Mesendoderm (in vitro differentiated cells): ENCODE measurements at regions not wholly inside any gene's neighbourhood (a gene's known extent, or its start where the extent isn't known, plus 50 kb on each side); places are given as distances from the start of the nearest gene placed in this dataset.
A peak's percentile ranks its signal among the peaks of the same experiment; 100 is the strongest.

Experiments used
- DNase-seq: peaks from one replicate; pipeline ENCODE4 v3.0.0; 2013
- H2AK5ac ChIP-seq: 2 replicates; pipeline ENCODE4 v1.6.1; 2013; ENCODE audit warnings: low read length, inconsistent platforms
- H2BK120ac ChIP-seq: 2 replicates; pipeline ENCODE4 v1.6.1; 2013; ENCODE audit warnings: low read depth, mild to moderate bottlenecking, low read length, moderate library complexity, mixed read lengths
- H2BK15ac ChIP-seq: replicated peaks from 2 replicates; pipeline ENCODE4 v1.6.1; 2013; ENCODE audit warnings: low read depth, mild to moderate bottlenecking, moderate library complexity
- H2BK5ac ChIP-seq: 2 replicates; pipeline ENCODE4 v1.6.1; 2013; ENCODE audit warnings: low read length, inconsistent platforms
- H3K18ac ChIP-seq: 2 replicates; pipeline ENCODE4 v1.6.1; 2013; ENCODE audit warnings: mild to moderate bottlenecking, low read length, mixed read lengths
- H3K23ac ChIP-seq: one replicate; pipeline ENCODE4 v1.6.1; 2013; ENCODE audit warnings: low read length
- H3K27ac ChIP-seq: 2 replicates; pipeline ENCODE4 v1.5.1; 2013; ENCODE audit warnings: low read depth, mild to moderate bottlenecking, inconsistent platforms, low read length, moderate library complexity
- H3K27me3 ChIP-seq: 2 replicates; pipeline ENCODE4 v1.6.1; 2013; ENCODE audit warnings: low read length, control low read depth, mild to moderate bottlenecking, inconsistent platforms; ENCODE audit not compliant: insufficient read depth, poor library complexity
- H3K36me3 ChIP-seq: 2 replicates; pipeline ENCODE4 v1.6.1; 2013; ENCODE audit warnings: low read length, inconsistent platforms; ENCODE audit not compliant: control insufficient read depth, insufficient read depth
- H3K4ac ChIP-seq: one replicate; pipeline ENCODE4 v1.6.1; 2013; ENCODE audit warnings: low read depth, mild to moderate bottlenecking, low read length, moderate library complexity
- H3K4me1 ChIP-seq: 2 replicates; pipeline ENCODE4 v1.6.1; 2013; ENCODE audit warnings: low read depth, low read length, inconsistent platforms; ENCODE audit not compliant: control insufficient read depth
- H3K4me2 ChIP-seq: 2 replicates; pipeline ENCODE4 v1.6.1; 2013; ENCODE audit warnings: low read length
- H3K4me3 ChIP-seq: 2 replicates; pipeline ENCODE4 v1.5.1; 2013; ENCODE audit warnings: mild to moderate bottlenecking, low read length
- H3K56ac ChIP-seq: one replicate; pipeline ENCODE4 v1.6.1; 2013; ENCODE audit warnings: low read length
- H3K79me1 ChIP-seq: 2 replicates; pipeline ENCODE4 v1.6.1; 2013; ENCODE audit warnings: low read length, inconsistent platforms
- H3K79me2 ChIP-seq: 2 replicates; pipeline ENCODE4 v1.6.1; 2013; ENCODE audit warnings: mild to moderate bottlenecking, low read length; ENCODE audit not compliant: control insufficient read depth, insufficient read depth
- H3K9ac ChIP-seq: 2 replicates; pipeline ENCODE4 v1.6.1; 2013; ENCODE audit warnings: low read length, inconsistent platforms
- H4K5ac ChIP-seq: one replicate; pipeline ENCODE4 v1.6.1; 2013; ENCODE audit warnings: low read length
- H4K8ac ChIP-seq: one replicate; pipeline ENCODE4 v1.6.1; 2013; ENCODE audit warnings: low read depth, mild to moderate bottlenecking, control low read depth, low read length, moderate library complexity
- WGBS: extraction: QIAGEN DNeasy Blood & Tissue Kit; methylation state at CpG from one replicate; pipeline ENCODE4 v1.1.7; 2013; ENCODE audit warnings: low lambda C conversion rate, missing lambda C conversion rate; ENCODE audit not compliant: insufficient coverage; ENCODE audit errors: extremely low coverage; 5-methylcytosine and 5-hydroxymethylcytosine counted together

- DNase-seq: peak; percentile 46
- no peak overlapping the region for H2BK15ac ChIP-seq
- no peak overlapping the region for H3K23ac ChIP-seq
- H3K79me1 ChIP-seq: no peaks in the 10 kb centered on the region
- no CpG with 5 or more reads among the region's 3 CpGs for WGBS
- no peak overlapping the region for H3K18ac ChIP-seq
- no peak overlapping the region for H2AK5ac ChIP-seq
- no peaks in the 10 kb centered on the region for H3K36me3 ChIP-seq
- H3K27me3 ChIP-seq: no peaks in the 10 kb centered on the region
- H2BK5ac ChIP-seq: no peak overlapping the region
- no peak overlapping the region for H3K27ac ChIP-seq
- peaks cover under 1% of the 10 kb centered on the region for H3K4me1 ChIP-seq
- no peak overlapping the region for H3K4me3 ChIP-seq
- no peak overlapping the region for H4K8ac ChIP-seq
- no peak overlapping the region for H2BK120ac ChIP-seq
- H3K56ac ChIP-seq: no peak overlapping the region
- no peak overlapping the region for H3K4me2 ChIP-seq
- no peak overlapping the region for H3K9ac ChIP-seq
- H3K4ac ChIP-seq: no peak overlapping the region
- no peak overlapping the region for H4K5ac ChIP-seq
- H3K79me2 ChIP-seq: no peaks in the 10 kb centered on the region
These were observed 744.9 kb upstream of the NCAM2 start for GRCh38 chr21:20253261-20253660.

- Histone ChIP-seq H2BK120ac (no peak overlapping the region), H3K23ac (no peak overlapping the region), H3K4me3 (no peak overlapping the region), H2AK5ac (no peak overlapping the region), H3K79me1 (no peaks in the 10 kb centered on the region), H3K4me2 (no peak overlapping the region), H3K79me2 (no peaks in the 10 kb centered on the region), H3K4me1 (peaks cover 5% of the 10 kb centered on the region), H3K27ac (no peak overlapping the region), H4K8ac (no peak overlapping the region), H2BK15ac (no peak overlapping the region), H2BK5ac (no peak overlapping the region), H4K5ac (no peak overlapping the region), H3K56ac (no peak overlapping the region), H3K18ac (no peak overlapping the region), H3K9ac (no peak overlapping the region), H3K36me3 (no peaks in the 10 kb centered on the region), H3K4ac (no peak overlapping the region), H3K27me3 (no peaks in the 10 kb centered on the region)
- WGBS: no CpG with 5 or more reads among the region's 4 CpGs
- DNase-seq: no peak
These were observed 743.2 kb upstream of the NCAM2 start for GRCh38 chr21:20254964-20255363.

- peak overlapping the region; percentile 39 for H4K8ac ChIP-seq
- no peak overlapping the region for H3K4me2 ChIP-seq
- no peaks in the 10 kb centered on the region for H3K79me2 ChIP-seq
- H4K5ac ChIP-seq: no peak overlapping the region
- no peaks in the 10 kb centered on the region for H3K36me3 ChIP-seq
- H3K4me1 ChIP-seq: peaks cover 5% of the 10 kb centered on the region
- no peak overlapping the region for H3K9ac ChIP-seq
- no peak overlapping the region for H3K4me3 ChIP-seq
- no peak overlapping the region for H3K23ac ChIP-seq
- H3K56ac ChIP-seq: no peak overlapping the region
- H3K27ac ChIP-seq: no peak overlapping the region
- no peaks in the 10 kb centered on the region for H3K27me3 ChIP-seq
- no peak overlapping the region for H2BK15ac ChIP-seq
- DNase-seq: no peak
- no peak overlapping the region for H2BK5ac ChIP-seq
- H2BK120ac ChIP-seq: no peak overlapping the region
- H3K79me1 ChIP-seq: no peaks in the 10 kb centered on the region
- H3K18ac ChIP-seq: no peak overlapping the region
- no CpG with 5 or more reads among the region's 4 CpGs for WGBS
- no peak overlapping the region for H2AK5ac ChIP-seq
- H3K4ac ChIP-seq: no peak overlapping the region
These were observed 741.0 kb upstream of the NCAM2 start for GRCh38 chr21:20257052-20257740.

- H4K8ac ChIP-seq: no peak overlapping the region
- DNase-seq: peak; percentile 46
- no CpG with 5 or more reads among the region's 2 CpGs for whole genome bisulfite sequencing
- no peak overlapping the region for H3K9ac ChIP-seq
- no peak overlapping the region for H2BK15ac ChIP-seq
- H3K27ac ChIP-seq: no peak overlapping the region
- H3K4ac ChIP-seq: no peak overlapping the region
- H2BK120ac ChIP-seq: no peak overlapping the region
- H3K23ac ChIP-seq: no peak overlapping the region
- H3K56ac ChIP-seq: no peak overlapping the region
- H3K4me2 ChIP-seq: no peak overlapping the region
- H3K4me3 ChIP-seq: no peak overlapping the region
- no peaks in the 10 kb centered on the region for H3K79me1 ChIP-seq
- H3K27me3 ChIP-seq: no peaks in the 10 kb centered on the region
- H3K4me1 ChIP-seq: peaks cover 5% of the 10 kb centered on the region
- peak overlapping the region; percentile 51 for H3K18ac ChIP-seq
- H4K5ac ChIP-seq: no peak overlapping the region
- H2BK5ac ChIP-seq: no peak overlapping the region
- H2AK5ac ChIP-seq: no peak overlapping the region
- H3K79me2 ChIP-seq: no peaks in the 10 kb centered on the region
- no peaks in the 10 kb centered on the region for H3K36me3 ChIP-seq
These were observed 739.7 kb upstream of the NCAM2 start for GRCh38 chr21:20258542-20258941.

GRCh38 chr21:20259031-20259867, 739.0 kb upstream of the NCAM2 start:
- Histone ChIP-seq H2BK5ac (no peak overlapping the region), H3K27ac (no peak overlapping the region), H3K56ac (no peak overlapping the region), H3K27me3 (no peaks in the 10 kb centered on the region), H3K36me3 (no peaks in the 10 kb centered on the region), H3K79me1 (no peaks in the 10 kb centered on the region), H3K4me3 (no peak overlapping the region), H3K4me1 (peaks cover 5% of the 10 kb centered on the region), H4K5ac (no peak overlapping the region), H3K9ac (no peak overlapping the region), H3K18ac (no peak overlapping the region), H4K8ac (peak overlapping the region; percentile 39), H3K4me2 (no peak overlapping the region), H2BK15ac (no peak overlapping the region), H3K4ac (no peak overlapping the region), H2AK5ac (no peak overlapping the region), H2BK120ac (no peak overlapping the region), H3K23ac (no peak overlapping the region), H3K79me2 (no peaks in the 10 kb centered on the region)
- no peak for DNase-seq
- no CpG with 5 or more reads among the region's 7 CpGs for WGBS
